Glutamatergic neuron (in vitro differentiated cells): ENCODE measurements at regions not wholly inside any gene's neighbourhood (a gene's known extent, or its start where the extent isn't known, plus 50 kb on each side); places are given as distances from the start of the nearest gene placed in this dataset.

Experiments used
- DNase-seq: peaks from one replicate; pipeline ENCODE4 v3.0.0; 2022
- H3K27ac Mint-ChIP-seq: one replicate; pipeline ENCODE4 v1.8.0; 2020; ENCODE audit warnings: mild to moderate bottlenecking, mixed read lengths, inconsistent platforms; ENCODE audit not compliant: unreplicated experiment
- H3K27me3 Mint-ChIP-seq: one replicate; pipeline ENCODE4 v1.8.0; 2020; ENCODE audit warnings: mild to moderate bottlenecking, moderate library complexity, mixed read lengths, inconsistent platforms; ENCODE audit not compliant: unreplicated experiment
- H3K36me3 Mint-ChIP-seq: one replicate; pipeline ENCODE4 v1.8.0; 2020; ENCODE audit warnings: mild to moderate bottlenecking, mixed read lengths, inconsistent platforms; ENCODE audit not compliant: unreplicated experiment
- H3K4me1 Mint-ChIP-seq: one replicate; pipeline ENCODE4 v1.8.0; 2020; ENCODE audit warnings: mild to moderate bottlenecking, low read depth, mixed read lengths, inconsistent platforms; ENCODE audit not compliant: unreplicated experiment
- H3K4me3 Mint-ChIP-seq: one replicate; pipeline ENCODE4 v1.8.0; 2020; ENCODE audit warnings: mild to moderate bottlenecking, mixed read lengths, inconsistent platforms; ENCODE audit not compliant: unreplicated experiment
- H3K9me3 Mint-ChIP-seq: one replicate; pipeline ENCODE4 v1.8.0; 2020; ENCODE audit warnings: mild to moderate bottlenecking, moderate library complexity, mixed read lengths, inconsistent platforms; ENCODE audit not compliant: unreplicated experiment
- TF ChIP-seq, protein P1 (sequence below): fragments of 200-600 bp; sonication (generic); IDR thresholded peaks from one replicate; pipeline ENCODE4 v1.5.0; 2021; ENCODE audit not compliant: partially characterized antibody, unreplicated experiment

DNA sequence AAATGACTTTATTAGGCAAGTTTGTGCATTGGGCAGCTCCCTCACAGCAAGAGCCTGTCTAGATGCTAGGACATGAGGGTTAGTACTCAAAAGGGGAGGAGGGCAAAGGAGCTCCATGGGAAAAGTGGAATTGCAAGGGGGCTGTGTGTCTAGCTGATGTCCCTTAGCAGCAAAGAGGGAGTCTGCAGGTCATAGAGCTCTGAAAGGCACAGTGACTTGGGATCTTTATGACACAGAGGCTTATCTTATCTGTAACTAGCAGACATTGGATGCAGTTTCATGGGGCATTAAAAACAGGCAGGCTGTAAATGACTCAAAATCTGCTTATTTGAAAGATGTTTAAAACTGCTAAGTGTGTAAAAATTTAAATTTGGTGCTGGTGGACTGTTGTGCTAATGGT lies 556.2 kb upstream of the FZD8 start:
- Mint-ChIP-seq H3K36me3 (peaks cover 4% of the 10 kb centered on the region), H3K9me3 (peaks cover 6% of the 10 kb centered on the region), H3K4me3 (no peak overlapping the region), H3K4me1 (peaks cover 4% of the 10 kb centered on the region), H3K27ac (no peak overlapping the region), H3K27me3 (no peaks in the 10 kb centered on the region)
- TF ChIP-seq, protein P1, sequence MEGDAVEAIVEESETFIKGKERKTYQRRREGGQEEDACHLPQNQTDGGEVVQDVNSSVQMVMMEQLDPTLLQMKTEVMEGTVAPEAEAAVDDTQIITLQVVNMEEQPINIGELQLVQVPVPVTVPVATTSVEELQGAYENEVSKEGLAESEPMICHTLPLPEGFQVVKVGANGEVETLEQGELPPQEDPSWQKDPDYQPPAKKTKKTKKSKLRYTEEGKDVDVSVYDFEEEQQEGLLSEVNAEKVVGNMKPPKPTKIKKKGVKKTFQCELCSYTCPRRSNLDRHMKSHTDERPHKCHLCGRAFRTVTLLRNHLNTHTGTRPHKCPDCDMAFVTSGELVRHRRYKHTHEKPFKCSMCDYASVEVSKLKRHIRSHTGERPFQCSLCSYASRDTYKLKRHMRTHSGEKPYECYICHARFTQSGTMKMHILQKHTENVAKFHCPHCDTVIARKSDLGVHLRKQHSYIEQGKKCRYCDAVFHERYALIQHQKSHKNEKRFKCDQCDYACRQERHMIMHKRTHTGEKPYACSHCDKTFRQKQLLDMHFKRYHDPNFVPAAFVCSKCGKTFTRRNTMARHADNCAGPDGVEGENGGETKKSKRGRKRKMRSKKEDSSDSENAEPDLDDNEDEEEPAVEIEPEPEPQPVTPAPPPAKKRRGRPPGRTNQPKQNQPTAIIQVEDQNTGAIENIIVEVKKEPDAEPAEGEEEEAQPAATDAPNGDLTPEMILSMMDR = no peak
- DNase-seq = no peak

DNA sequence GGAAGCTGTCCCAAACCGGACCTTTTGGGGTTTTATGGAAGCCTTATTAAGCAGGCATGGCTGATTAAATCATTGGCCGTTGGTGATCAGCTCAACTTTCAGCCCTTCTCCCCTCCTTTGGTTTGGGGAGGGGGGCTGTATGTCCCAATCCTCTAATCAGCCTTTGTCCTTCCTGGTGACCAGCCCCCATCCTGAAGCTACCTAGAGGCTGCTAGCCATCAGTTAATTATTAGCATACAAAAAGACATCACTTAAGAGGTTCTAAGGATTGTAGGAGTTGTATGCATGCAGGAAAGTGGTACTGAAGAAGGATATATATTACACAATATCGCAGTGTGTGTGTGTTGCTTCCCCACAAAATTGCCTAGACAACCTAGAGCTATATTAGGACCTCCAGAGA lies 553.3 kb upstream of the FZD8 start:
- H3K27ac Mint-ChIP-seq = no peak overlapping the region
- DNase-seq = no peak

DNA sequence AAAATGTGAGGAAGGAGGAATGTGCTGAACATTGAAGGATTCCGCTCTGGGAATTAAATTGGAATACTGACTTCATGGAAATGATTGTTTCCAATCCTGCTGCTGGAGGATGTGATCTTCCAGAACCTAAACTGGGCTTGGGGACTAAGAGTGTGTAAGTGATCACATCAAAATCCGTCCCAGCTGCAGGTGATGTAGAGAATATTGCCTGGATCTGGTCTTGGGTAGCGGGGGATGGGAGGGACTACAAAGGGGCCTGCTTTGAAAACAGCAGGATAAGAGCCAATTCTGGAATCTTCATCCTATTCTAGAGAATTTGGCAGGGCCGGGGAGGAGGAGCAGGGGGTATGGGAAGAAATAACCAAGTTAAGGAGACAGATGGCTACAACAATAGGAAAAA lies 552.2 kb upstream of the FZD8 start:
- peaks cover 29% of the 10 kb centered on the region for H3K36me3 Mint-ChIP-seq

More for the DNA sequence above, 553.3 kb upstream of the FZD8 start:
- TF ChIP-seq, protein P1 = no peak
- peaks cover 8% of the 10 kb centered on the region for H3K9me3 Mint-ChIP-seq
- peaks cover 4% of the 10 kb centered on the region for H3K4me1 Mint-ChIP-seq
- H3K36me3 Mint-ChIP-seq = peaks cover 23% of the 10 kb centered on the region
- no peak overlapping the region for H3K4me3 Mint-ChIP-seq
- peaks cover 2% of the 10 kb centered on the region for H3K27me3 Mint-ChIP-seq

DNA sequence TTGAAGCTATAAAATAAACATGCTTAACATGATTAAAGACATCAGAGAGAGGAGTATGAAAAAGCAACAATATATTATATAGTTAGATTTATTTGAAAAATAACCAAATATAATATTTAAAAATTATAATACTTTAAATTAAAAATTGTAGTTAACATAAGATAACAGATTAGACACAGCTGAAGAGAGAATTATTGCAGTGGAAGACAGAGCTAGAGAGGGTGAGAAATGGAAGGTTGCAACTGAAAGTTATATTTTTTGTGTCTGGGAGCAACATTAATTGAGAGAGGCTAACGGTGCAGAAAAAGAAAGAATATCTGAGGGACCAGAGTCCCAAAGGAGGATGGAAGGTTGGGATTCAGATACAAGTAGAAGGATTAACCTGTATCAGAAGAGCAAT lies 548.9 kb upstream of the FZD8 start:
- H3K27me3 Mint-ChIP-seq = peaks cover 2% of the 10 kb centered on the region
- TF ChIP-seq, protein P1 = no peak
- peaks cover 8% of the 10 kb centered on the region for H3K4me1 Mint-ChIP-seq
- H3K27ac Mint-ChIP-seq = no peak overlapping the region
- no peak overlapping the region for H3K4me3 Mint-ChIP-seq
- H3K36me3 Mint-ChIP-seq = peaks cover 24% of the 10 kb centered on the region
- peaks cover 6% of the 10 kb centered on the region for H3K9me3 Mint-ChIP-seq
- no peak for DNase-seq

More for the DNA sequence above, 552.2 kb upstream of the FZD8 start:
- peaks cover 10% of the 10 kb centered on the region for H3K9me3 Mint-ChIP-seq
- DNase-seq = no peak
- H3K4me1 Mint-ChIP-seq = peaks cover 4% of the 10 kb centered on the region
- no peak overlapping the region for H3K4me3 Mint-ChIP-seq
- peaks cover 2% of the 10 kb centered on the region for H3K27me3 Mint-ChIP-seq
- TF ChIP-seq, protein P1 = no peak
- no peak overlapping the region for H3K27ac Mint-ChIP-seq

DNA sequence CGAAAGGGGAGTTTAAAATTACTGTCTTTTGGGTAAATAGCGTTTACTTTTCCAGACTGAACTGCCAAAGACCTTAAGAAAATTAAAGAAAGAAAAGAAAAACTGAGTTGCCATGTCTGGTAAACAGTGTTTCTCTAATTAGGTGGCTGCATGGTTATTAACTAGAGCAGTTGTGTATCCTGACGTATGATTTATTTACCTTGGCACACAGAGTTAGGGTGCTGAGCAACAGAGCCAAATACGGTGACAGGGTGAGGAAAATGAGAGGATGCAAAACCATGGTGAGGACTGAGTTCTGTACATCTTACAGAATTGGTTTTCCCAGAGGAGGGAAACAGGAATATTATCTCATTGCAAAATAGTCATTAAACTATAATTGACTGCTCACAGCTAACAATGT lies 546.4 kb upstream of the FZD8 start:
- Mint-ChIP-seq H3K4me1 (peaks cover 5% of the 10 kb centered on the region), H3K4me3 (no peak overlapping the region), H3K27me3 (peaks cover 2% of the 10 kb centered on the region), H3K9me3 (peaks cover 6% of the 10 kb centered on the region), H3K27ac (no peak overlapping the region), H3K36me3 (peaks cover 24% of the 10 kb centered on the region)
- TF ChIP-seq, protein P1 = no peak
- DNase-seq = no peak
